Prostate gland (tissue), 2 donors: ENCODE measurements at regions not wholly inside any gene's neighbourhood (a gene's known extent, or its start where the extent isn't known, plus 50 kb on each side); places are given as distances from the start of the nearest gene placed in this dataset.

Source experiments
- DNase-seq: peaks from one replicate; pipeline ENCODE4 v3.0.0-alpha.2; 2019; ENCODE audit warnings: low spot score
- H3K27ac ChIP-seq, 2 donors: fragments of 200-600 bp; sonication (generic); 2 replicates each; pipeline ENCODE4 v1.5.1; 2017 to 2019
- H3K27me3 ChIP-seq: fragments of 200-600 bp; sonication (generic); replicated peaks from 2 replicates; pipeline ENCODE4 v1.5.1; 2019; ENCODE audit not compliant: insufficient read depth
- H3K36me3 ChIP-seq, 2 donors: fragments of 200-600 bp; sonication (generic); 1 replicate in 1 of 2; 2 replicates in 1 of 2; pipeline versions ENCODE4 v1.5.1 to v1.8.1; 2017 to 2019
- H3K4me1 ChIP-seq: fragments of 200-600 bp; sonication (generic); replicated peaks from 2 replicates; pipeline ENCODE4 v1.5.1; 2019
- H3K4me3 ChIP-seq, 2 donors: fragments of 200-600 bp; sonication (generic); 2 replicates each; pipeline ENCODE4 v1.5.1; 2017 to 2019
- H3K9me3 ChIP-seq: fragments of 200-600 bp; sonication (generic); 2 replicates; pipeline ENCODE4 v1.5.1; 2017
- CTCF ChIP-seq, 4 experiments: fragments of 200-600 bp in 2 of 4; fragments of 450-650 bp in 2 of 4; sonication (generic) in 2 of 4; IDR thresholded peaks; 1 replicate in 3 of 4; 2 replicates in 1 of 4; pipeline ENCODE4 v1.5.1; 2016 to 2019; ENCODE audit warnings: antibody characterized with exemption in 4 of 4, mild to moderate bottlenecking in 2 of 4, moderate library complexity in 2 of 4
- POLR2A ChIP-seq: fragments of 450-650 bp; IDR thresholded peaks from one replicate; pipeline ENCODE4 v1.6.1; 2016; ENCODE audit warnings: antibody characterized with exemption, mild to moderate bottlenecking
- POLR2AphosphoS5 ChIP-seq: sonication (generic); formaldehyde crosslinking; IDR thresholded peaks from one replicate; pipeline ENCODE4 v1.6.1; 2017; ENCODE audit warnings: antibody characterized with exemption
- WGBS: methylation state at CpG from one replicate; pipeline ENCODE4 v1.1.5; 2018; 5-methylcytosine and 5-hydroxymethylcytosine counted together
- intact Hi-C: fragments of 100-400 bp; cut with DNase I; formaldehyde crosslinking; loops from one replicate; pipeline ENCODE4 v1.14.2; 2022

- H3K4me1 ChIP-seq = no peaks in the 10 kb centered on the region
- intact Hi-C loops = no loop called here
- H3K27ac ChIP-seq = no peak overlapping the region
- H3K9me3 ChIP-seq = no peaks in the 10 kb centered on the region
- no peak for DNase-seq
- 95% methylated on average over 3 of the region's 3 CpGs for WGBS
- no peaks in the 10 kb centered on the region for H3K36me3 ChIP-seq
- no peaks in the 10 kb centered on the region for H3K27me3 ChIP-seq
- TF ChIP-seq POLR2AphosphoS5 = no peak
- TF ChIP-seq POLR2A = no peak
- no peak for TF ChIP-seq CTCF (IDR thresholded peaks at IDR 0.05)
- H3K4me3 ChIP-seq = no peak overlapping the region
Measured at GRCh38 chr5:175181331-175181730, 262.7 kb downstream of the DRD1 start.

- WGBS = 96% methylated on average over 1 of the region's 1 CpG
- TF ChIP-seq POLR2AphosphoS5 (no peak), CTCF (IDR thresholded peaks at IDR 0.05) (no peak), POLR2A (no peak)
- intact Hi-C loops = no loop called here
- H3K9me3 ChIP-seq = no peaks in the 10 kb centered on the region
- no peaks in the 10 kb centered on the region for H3K4me1 ChIP-seq
- H3K27me3 ChIP-seq = no peaks in the 10 kb centered on the region
- no peak for DNase-seq
- no peak overlapping the region for H3K4me3 ChIP-seq
- H3K36me3 ChIP-seq = no peaks in the 10 kb centered on the region
- no peak overlapping the region for H3K27ac ChIP-seq
Measured at GRCh38 chr5:175170899-175171298, 273.1 kb downstream of the DRD1 start.

- TF ChIP-seq POLR2AphosphoS5 = no peak
- no peak for TF ChIP-seq POLR2A
- DNase-seq = no peak
- H3K27me3 ChIP-seq = no peaks in the 10 kb centered on the region
- WGBS = 90% methylated on average over 8 of the region's 8 CpGs
- H3K4me1 ChIP-seq = no peaks in the 10 kb centered on the region
- H3K9me3 ChIP-seq = no peaks in the 10 kb centered on the region
- no peak overlapping the region for H3K4me3 ChIP-seq
- no peaks in the 10 kb centered on the region for H3K36me3 ChIP-seq
- no peak overlapping the region for H3K27ac ChIP-seq
- intact Hi-C loops = no loop called here
Measured at GRCh38 chr5:175168882-175169507, 275.0 kb downstream of the DRD1 start.

- H3K27me3 ChIP-seq = no peaks in the 10 kb centered on the region
- H3K4me3 ChIP-seq = no peak overlapping the region
- WGBS = 64% methylated on average over 2 of the region's 2 CpGs
- intact Hi-C loops = no loop called here
- no peak for TF ChIP-seq POLR2AphosphoS5
- no peak for TF ChIP-seq CTCF (IDR thresholded peaks at IDR 0.05)
- no peak for TF ChIP-seq POLR2A
- H3K4me1 ChIP-seq = no peaks in the 10 kb centered on the region
- no peaks in the 10 kb centered on the region for H3K9me3 ChIP-seq
- DNase-seq = no peak
- no peak overlapping the region for H3K27ac ChIP-seq
- no peaks in the 10 kb centered on the region for H3K36me3 ChIP-seq
Measured at GRCh38 chr5:175166026-175166425, 278.0 kb downstream of the DRD1 start.

GRCh38 chr5:175163586-175164275 lies 280.3 kb downstream of the DRD1 start:
- TF ChIP-seq CTCF (IDR thresholded peaks at IDR 0.05) = no peak
- TF ChIP-seq POLR2A = no peak
- TF ChIP-seq POLR2AphosphoS5 = no peak
- intact Hi-C loops = no loop called here

More at GRCh38 chr5:175163586-175164275, 280.3 kb downstream of the DRD1 start:
- Histone ChIP-seq H3K36me3 (no peaks in the 10 kb centered on the region), H3K27ac (no peak overlapping the region), H3K27me3 (no peaks in the 10 kb centered on the region), H3K4me3 (no peak overlapping the region), H3K9me3 (no peaks in the 10 kb centered on the region), H3K4me1 (no peaks in the 10 kb centered on the region)
- 84% methylated on average over 10 of the region's 10 CpGs for WGBS
- DNase-seq = no peak
